ENCODE measurements at regions not wholly inside any gene's neighbourhood (a gene's known extent, or its start where the extent isn't known, plus 50 kb on each side); places are given as distances from the start of the nearest gene placed in this dataset.
A peak's percentile ranks its signal among the peaks of the same experiment; 100 is the strongest.

- intact Hi-C loops (cut with DNase I): no loop called here
- no peak for ATAC-seq
- FAIRE-seq: no peak
- Histone ChIP-seq H3K27ac (no peak overlapping the region), H3K4me1 (no peaks in the 10 kb centered on the region), H3K36me3 (no peaks in the 10 kb centered on the region), H3K27me3 (no peaks in the 10 kb centered on the region), H3K4me3 (no peak overlapping the region), H3K9me3 (peaks cover 0 to 4% (median 0%) of the 10 kb centered on the region in 4 donors)
- TF ChIP-seq, protein P1, sequence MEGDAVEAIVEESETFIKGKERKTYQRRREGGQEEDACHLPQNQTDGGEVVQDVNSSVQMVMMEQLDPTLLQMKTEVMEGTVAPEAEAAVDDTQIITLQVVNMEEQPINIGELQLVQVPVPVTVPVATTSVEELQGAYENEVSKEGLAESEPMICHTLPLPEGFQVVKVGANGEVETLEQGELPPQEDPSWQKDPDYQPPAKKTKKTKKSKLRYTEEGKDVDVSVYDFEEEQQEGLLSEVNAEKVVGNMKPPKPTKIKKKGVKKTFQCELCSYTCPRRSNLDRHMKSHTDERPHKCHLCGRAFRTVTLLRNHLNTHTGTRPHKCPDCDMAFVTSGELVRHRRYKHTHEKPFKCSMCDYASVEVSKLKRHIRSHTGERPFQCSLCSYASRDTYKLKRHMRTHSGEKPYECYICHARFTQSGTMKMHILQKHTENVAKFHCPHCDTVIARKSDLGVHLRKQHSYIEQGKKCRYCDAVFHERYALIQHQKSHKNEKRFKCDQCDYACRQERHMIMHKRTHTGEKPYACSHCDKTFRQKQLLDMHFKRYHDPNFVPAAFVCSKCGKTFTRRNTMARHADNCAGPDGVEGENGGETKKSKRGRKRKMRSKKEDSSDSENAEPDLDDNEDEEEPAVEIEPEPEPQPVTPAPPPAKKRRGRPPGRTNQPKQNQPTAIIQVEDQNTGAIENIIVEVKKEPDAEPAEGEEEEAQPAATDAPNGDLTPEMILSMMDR (IDR thresholded peaks at IDR 0.05): no peak
- no peak for DNase-seq
Observed at GRCh38 chr13:63075126-63075525, 1659.5 kb upstream of the PCDH20 start.

GRCh38 chr13:63050287-63050686, 1634.6 kb upstream of the PCDH20 start:
- Histone ChIP-seq H3K27ac (no peak overlapping the region), H3K27me3 (no peaks in the 10 kb centered on the region), H3K36me3 (no peaks in the 10 kb centered on the region), H3K4me1 (no peaks in the 10 kb centered on the region), H3K9me3 (no peaks in the 10 kb centered on the region), H3K4me3 (no peak overlapping the region)
- ATAC-seq (no peak), DNase-seq (no peak), FAIRE-seq (no peak)
- intact Hi-C loops (cut with DNase I): no loop called here
- TF ChIP-seq, protein P1 (IDR thresholded peaks at IDR 0.05): no peak
- 96 to 98% methylated on average over 5 of the region's 5 CpGs for WGBS, 2 donors

GRCh38 chr13:63048653-63049052, 1633.0 kb upstream of the PCDH20 start:
- no peak overlapping the region for H3K27ac ChIP-seq
- ATAC-seq (no peak), DNase-seq (no peak), FAIRE-seq (no peak)
- intact Hi-C loops (cut with DNase I): no loop called here
- H3K4me1 ChIP-seq: no peaks in the 10 kb centered on the region
- H3K9me3 ChIP-seq: no peaks in the 10 kb centered on the region
- no peaks in the 10 kb centered on the region for H3K36me3 ChIP-seq
- no peaks in the 10 kb centered on the region for H3K27me3 ChIP-seq
- TF ChIP-seq, protein P1 (IDR thresholded peaks at IDR 0.05): no peak
- H3K4me3 ChIP-seq: no peak overlapping the region

DNA sequence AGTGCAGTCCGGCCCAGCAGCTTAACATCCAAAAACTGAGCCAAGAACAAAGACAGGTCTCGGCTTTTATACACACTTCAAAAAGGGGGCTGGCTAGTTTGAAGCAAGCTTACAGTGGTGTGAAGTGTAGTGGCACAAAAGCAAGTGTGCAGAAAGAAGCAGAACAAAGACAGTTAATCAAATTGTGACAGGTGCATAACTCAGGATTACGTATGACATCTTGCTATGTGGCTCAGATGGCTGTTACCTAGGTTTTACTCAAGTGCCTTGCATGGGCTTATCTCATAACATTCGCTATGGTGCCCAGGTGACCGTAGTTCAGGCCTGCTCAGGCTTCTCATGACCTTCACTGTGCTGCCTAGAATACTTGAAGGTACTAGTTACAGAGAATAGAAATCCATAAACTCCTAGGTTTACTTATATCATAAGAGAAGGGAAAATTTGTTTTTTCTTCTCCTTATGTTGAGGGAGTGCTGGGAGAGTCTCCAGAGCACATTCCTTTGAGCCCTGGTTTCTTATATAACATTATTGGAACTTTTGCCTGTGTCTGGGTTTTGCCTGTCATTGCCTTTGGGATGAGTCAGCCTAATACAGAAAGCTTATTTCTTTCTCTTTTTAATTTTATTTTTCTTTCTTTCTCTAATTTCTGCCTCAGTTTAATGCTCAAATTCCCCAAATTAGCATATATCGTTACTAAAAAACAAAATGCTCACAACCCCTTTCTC, 1629.1 kb upstream of the PCDH20 start:
- FAIRE-seq (no peak), ATAC-seq (peak in 3 of 4 donors; percentile 41 to 59 (median 51)), DNase-seq (no peak)
- WGBS, 2 donors: 49 to 51% methylated on average over 6 of the region's 6 CpGs
- Histone ChIP-seq H3K4me1 (no peaks in the 10 kb centered on the region), H3K27me3 (no peaks in the 10 kb centered on the region), H3K36me3 (no peaks in the 10 kb centered on the region), H3K27ac (no peak overlapping the region), H3K4me3 (no peak overlapping the region), H3K9me3 (no peaks in the 10 kb centered on the region)
- TF ChIP-seq, protein P1 (IDR thresholded peaks at IDR 0.05): no peak
- intact Hi-C loops (cut with DNase I): no loop called here

GRCh38 chr13:63042686-63043085, 1627.0 kb upstream of the PCDH20 start:
- TF ChIP-seq, protein P1 (IDR thresholded peaks at IDR 0.05): no peak
- no peaks in the 10 kb centered on the region for H3K27me3 ChIP-seq
- no peak for DNase-seq
- no peak for FAIRE-seq
- H3K4me1 ChIP-seq: no peaks in the 10 kb centered on the region
- H3K27ac ChIP-seq: no peak overlapping the region
- H3K4me3 ChIP-seq: no peak overlapping the region
- H3K36me3 ChIP-seq: no peaks in the 10 kb centered on the region
- 45 to 51% methylated on average over 2 of the region's 2 CpGs for WGBS, 2 donors
- no peaks in the 10 kb centered on the region for H3K9me3 ChIP-seq
- intact Hi-C loops (cut with DNase I): no loop called here
- ATAC-seq: no peak

Measured in pancreas (tissue), 10 donors.